H9 (cell line): ENCODE measurements at regions not wholly inside any gene's neighbourhood (a gene's known extent, or its start where the extent isn't known, plus 50 kb on each side); places are given as distances from the start of the nearest gene placed in this dataset.
A peak's percentile ranks its signal among the peaks of the same experiment; 100 is the strongest.

Source experiments
- DNase-seq: peaks from one replicate; pipeline ENCODE4 v3.0.0-alpha.2; 2017
- H2AFZ ChIP-seq: one replicate; pipeline ENCODE4 v1.6.1; 2013; ENCODE audit warnings: mild to moderate bottlenecking, low read length, control low read depth, moderate library complexity
- H2AK5ac ChIP-seq: 2 replicates; pipeline ENCODE4 v1.6.1; 2013; ENCODE audit warnings: low read length, control low read depth, mixed read lengths; ENCODE audit not compliant: insufficient read length
- H2BK120ac ChIP-seq: one replicate; pipeline ENCODE4 v1.6.1; 2013; ENCODE audit warnings: low read depth, mild to moderate bottlenecking, low read length, control low read depth, inconsistent platforms; ENCODE audit not compliant: poor library complexity, severe bottlenecking
- H2BK12ac ChIP-seq: 2 replicates; pipeline ENCODE4 v1.6.1; 2013; ENCODE audit warnings: low read length, control low read depth, mixed read lengths, low read depth; ENCODE audit not compliant: insufficient read length
- H2BK15ac ChIP-seq: 2 replicates; pipeline ENCODE4 v1.6.1; 2013; ENCODE audit warnings: low read depth, low read length, control low read depth
- H2BK20ac ChIP-seq: one replicate; pipeline ENCODE4 v1.6.1; 2013; ENCODE audit warnings: low read depth, mild to moderate bottlenecking, low read length, control low read depth, inconsistent platforms; ENCODE audit not compliant: poor library complexity, severe bottlenecking
- H2BK5ac ChIP-seq: 2 replicates; pipeline ENCODE4 v1.6.1; 2013; ENCODE audit warnings: low read length, control low read depth, mixed read lengths; ENCODE audit not compliant: insufficient read length
- H3K14ac ChIP-seq: 2 replicates; pipeline ENCODE4 v1.6.1; 2013; ENCODE audit warnings: low read length, control low read depth; ENCODE audit not compliant: insufficient read depth
- H3K18ac ChIP-seq: 2 replicates; pipeline ENCODE4 v1.6.1; 2013; ENCODE audit warnings: low read depth, mild to moderate bottlenecking, mixed read lengths, low read length, control low read depth; ENCODE audit not compliant: insufficient read length
- H3K23ac ChIP-seq: 2 replicates; pipeline ENCODE4 v1.6.1; 2013; ENCODE audit warnings: low read length, control low read depth, mixed read lengths, low read depth; ENCODE audit not compliant: insufficient read length
- H3K23me2 ChIP-seq: 2 replicates; pipeline ENCODE4 v1.6.1; 2013; ENCODE audit warnings: low read depth, mild to moderate bottlenecking, mixed read lengths, low read length, control low read depth; ENCODE audit not compliant: insufficient read length, poor library complexity, severe bottlenecking
- H3K27ac ChIP-seq: 2 replicates; pipeline ENCODE4 v1.5.1; 2013; ENCODE audit warnings: low read length, control low read depth, mixed read lengths, low read depth; ENCODE audit not compliant: insufficient read length
- H3K27me3 ChIP-seq: 2 replicates; pipeline ENCODE4 v1.6.1; 2013; ENCODE audit warnings: low read length, control low read depth, inconsistent platforms; ENCODE audit not compliant: insufficient read depth
- H3K4ac ChIP-seq: 2 replicates; pipeline ENCODE4 v1.6.1; 2013; ENCODE audit warnings: low read depth, mild to moderate bottlenecking, control low read depth, inconsistent platforms, low read length, moderate library complexity
- H3K4me1 ChIP-seq: 2 replicates; pipeline ENCODE4 v1.6.1; 2013; ENCODE audit warnings: low read length, control low read depth, inconsistent platforms; ENCODE audit not compliant: insufficient read depth
- H3K4me2 ChIP-seq: 2 replicates; pipeline ENCODE4 v1.6.1; 2013; ENCODE audit warnings: low read length, control low read depth, mixed read lengths; ENCODE audit not compliant: insufficient read length, insufficient read depth
- H3K56ac ChIP-seq: 2 replicates; pipeline ENCODE4 v1.6.1; 2013; ENCODE audit warnings: low read depth, mild to moderate bottlenecking, mixed read lengths, low read length, control low read depth; ENCODE audit not compliant: insufficient read length
- H3K79me1 ChIP-seq: 2 replicates; pipeline ENCODE4 v1.6.1; 2013; ENCODE audit warnings: low read depth, mild to moderate bottlenecking, moderate library complexity, low read length, control low read depth, inconsistent platforms; ENCODE audit not compliant: insufficient read depth, poor library complexity, severe bottlenecking
- H3K79me2 ChIP-seq: 2 replicates; pipeline ENCODE4 v1.6.1; 2013; ENCODE audit warnings: low read length, control low read depth, inconsistent platforms; ENCODE audit not compliant: insufficient read depth
- H3K9ac ChIP-seq: 2 replicates; pipeline ENCODE4 v1.6.1; 2013; ENCODE audit warnings: low read length, control low read depth, mixed read lengths; ENCODE audit not compliant: insufficient read length; ENCODE audit errors: extremely low read depth
- H3K9me3 ChIP-seq: one replicate; pipeline ENCODE4 v1.6.1; 2013; ENCODE audit warnings: low read depth, low read length, inconsistent platforms; ENCODE audit not compliant: control insufficient read depth
- H3T11ph ChIP-seq: one replicate; pipeline ENCODE4 v1.6.1; 2013; ENCODE audit warnings: mild to moderate bottlenecking, low read length, control low read depth, inconsistent platforms
- H4K20me1 ChIP-seq: one replicate; pipeline ENCODE4 v1.6.1; 2013; ENCODE audit not compliant: control insufficient read depth, insufficient read length, insufficient read depth
- H4K5ac ChIP-seq: 2 replicates; pipeline ENCODE4 v1.6.1; 2013; ENCODE audit warnings: low read depth, mild to moderate bottlenecking, mixed read lengths, low read length, control low read depth; ENCODE audit not compliant: insufficient read length
- H4K8ac ChIP-seq: replicated peaks from 2 replicates; pipeline ENCODE4 v1.6.1; 2013; ENCODE audit warnings: low read length, control low read depth, mixed read lengths, low read depth; ENCODE audit not compliant: insufficient read length
- H4K91ac ChIP-seq: 2 replicates; pipeline ENCODE4 v1.6.1; 2013; ENCODE audit warnings: low read depth, mild to moderate bottlenecking, moderate library complexity, mixed read lengths, low read length, control low read depth; ENCODE audit not compliant: insufficient read length
- H3K27ac Mint-ChIP-seq, 3 experiments: 2 replicates in 2 of 3; 3 replicates in 1 of 3; pipeline ENCODE4 v1.8.0; 2020 to 2021; ENCODE audit warnings: mixed read lengths in 3 of 3, mild to moderate bottlenecking in 1 of 3, moderate library complexity in 1 of 3
- H3K27me3 Mint-ChIP-seq: 2 replicates; pipeline ENCODE4 v1.8.0; 2021; ENCODE audit warnings: low read depth, mild to moderate bottlenecking, moderate library complexity, mixed read lengths
- H3K36me3 Mint-ChIP-seq, 3 experiments: 2 replicates in 2 of 3; 3 replicates in 1 of 3; pipeline ENCODE4 v1.8.0; 2020 to 2021; ENCODE audit warnings: low read depth in 3 of 3, mixed read lengths in 3 of 3; ENCODE audit not compliant: insufficient read depth in 1 of 3
- H3K4me1 Mint-ChIP-seq, 2 experiments: 2 replicates each; pipeline ENCODE4 v1.8.0; 2020; ENCODE audit warnings: mixed read lengths in 2 of 2
- H3K4me3 Mint-ChIP-seq, 2 experiments: 2 replicates in 1 of 2; 3 replicates in 1 of 2; pipeline ENCODE4 v1.8.0; 2020 to 2021; ENCODE audit warnings: mild to moderate bottlenecking in 2 of 2, mixed read lengths in 2 of 2, moderate library complexity in 1 of 2
- H3K9me3 Mint-ChIP-seq, 2 experiments: 2 replicates in 1 of 2; 3 replicates in 1 of 2; pipeline ENCODE4 v1.8.0; 2020; ENCODE audit warnings: mild to moderate bottlenecking in 2 of 2, mixed read lengths in 2 of 2, moderate library complexity in 1 of 2
- WGBS: extraction: QIAGEN DNeasy Blood & Tissue Kit; methylation state at CpG from one replicate; pipeline ENCODE4 v1.1.7; 2013; ENCODE audit warnings: missing lambda C conversion rate, low lambda C conversion rate, mixed read lengths; ENCODE audit not compliant: insufficient read length; ENCODE audit errors: extremely low coverage; 5-methylcytosine and 5-hydroxymethylcytosine counted together
- TF ChIP-seq, protein P1 (sequence below): fragments of 200-600 bp; sonication (generic); conservative IDR thresholded peaks from 3 replicates; pipeline ENCODE4 v1.8.0; 2021; ENCODE audit warnings: antibody characterized with exemption, mild to moderate bottlenecking

DNA sequence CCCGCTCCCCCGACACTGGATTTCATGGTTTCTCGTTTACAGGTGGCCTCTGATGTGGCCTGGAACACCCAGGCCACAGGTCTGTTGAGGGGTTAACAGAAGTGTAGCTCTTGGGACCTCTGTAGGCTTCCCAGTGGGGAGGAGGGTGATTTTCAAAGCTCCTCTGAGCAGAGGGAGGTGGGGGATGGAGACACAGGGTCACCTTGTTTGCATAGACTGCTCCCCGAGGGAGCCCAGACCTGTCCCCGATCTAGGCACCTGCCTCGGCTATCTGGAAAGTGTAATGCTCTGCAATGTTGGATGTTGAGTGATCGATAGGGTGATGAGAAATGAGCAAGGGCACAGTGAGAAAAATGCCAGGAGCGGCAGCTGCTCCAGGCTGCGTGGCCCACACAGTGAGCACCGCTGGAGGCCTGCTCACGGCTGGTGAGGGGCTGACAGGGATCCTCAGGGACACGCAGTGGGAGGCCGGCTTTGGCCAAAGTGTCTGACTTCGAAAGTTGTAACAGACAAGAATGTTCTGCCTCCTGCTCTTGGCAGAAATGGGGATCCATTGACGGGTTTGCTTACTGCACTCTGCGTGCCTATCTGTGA, 594.1 kb downstream of the BRD1 start:
- Histone ChIP-seq H4K8ac (no peak overlapping the region), H2AFZ (no peak overlapping the region), H4K20me1 (no peaks in the 10 kb centered on the region), H2BK15ac (no peak overlapping the region), H3K9me3 (no peaks in the 10 kb centered on the region), H2BK5ac (no peak overlapping the region), H3K79me1 (no peaks in the 10 kb centered on the region), H3T11ph (no peak overlapping the region), H3K9ac (no peak overlapping the region), H3K56ac (no peak overlapping the region), H3K4ac (no peak overlapping the region), H3K4me2 (no peak overlapping the region), H3K18ac (no peak overlapping the region), H3K27me3 (no peaks in the 10 kb centered on the region), H3K14ac (no peak overlapping the region; the same call in 1 of the 2 replicates), H4K5ac (no peak overlapping the region), H3K4me1 (no peaks in the 10 kb centered on the region), H4K91ac (no peak overlapping the region), H2BK120ac (no peak overlapping the region), H2BK12ac (no peak overlapping the region), H2AK5ac (no peak overlapping the region), H3K79me2 (no peaks in the 10 kb centered on the region), H3K27ac (no peak overlapping the region), H3K23ac (no peak overlapping the region), H2BK20ac (no peak overlapping the region), H3K23me2 (no peaks in the 10 kb centered on the region)
- TF ChIP-seq, protein P1, sequence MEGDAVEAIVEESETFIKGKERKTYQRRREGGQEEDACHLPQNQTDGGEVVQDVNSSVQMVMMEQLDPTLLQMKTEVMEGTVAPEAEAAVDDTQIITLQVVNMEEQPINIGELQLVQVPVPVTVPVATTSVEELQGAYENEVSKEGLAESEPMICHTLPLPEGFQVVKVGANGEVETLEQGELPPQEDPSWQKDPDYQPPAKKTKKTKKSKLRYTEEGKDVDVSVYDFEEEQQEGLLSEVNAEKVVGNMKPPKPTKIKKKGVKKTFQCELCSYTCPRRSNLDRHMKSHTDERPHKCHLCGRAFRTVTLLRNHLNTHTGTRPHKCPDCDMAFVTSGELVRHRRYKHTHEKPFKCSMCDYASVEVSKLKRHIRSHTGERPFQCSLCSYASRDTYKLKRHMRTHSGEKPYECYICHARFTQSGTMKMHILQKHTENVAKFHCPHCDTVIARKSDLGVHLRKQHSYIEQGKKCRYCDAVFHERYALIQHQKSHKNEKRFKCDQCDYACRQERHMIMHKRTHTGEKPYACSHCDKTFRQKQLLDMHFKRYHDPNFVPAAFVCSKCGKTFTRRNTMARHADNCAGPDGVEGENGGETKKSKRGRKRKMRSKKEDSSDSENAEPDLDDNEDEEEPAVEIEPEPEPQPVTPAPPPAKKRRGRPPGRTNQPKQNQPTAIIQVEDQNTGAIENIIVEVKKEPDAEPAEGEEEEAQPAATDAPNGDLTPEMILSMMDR: no peak
- peak; percentile 6 for DNase-seq
- H3K4me3 Mint-ChIP-seq: no peak overlapping the region
- no CpG with 5 or more reads among the region's 16 CpGs for WGBS
- no peak overlapping the region for H3K27ac Mint-ChIP-seq
- no peaks in the 10 kb centered on the region for H3K36me3 Mint-ChIP-seq
- H3K9me3 Mint-ChIP-seq: peaks cover 0 to 2% of the 10 kb centered on the region in 2 experiments; a peak in 2 of 5 replicates
- peaks cover 12 to 15% of the 10 kb centered on the region in 2 experiments for H3K4me1 Mint-ChIP-seq
- H3K27me3 Mint-ChIP-seq: peaks cover 5% of the 10 kb centered on the region; the same call in 1 of the 2 replicates
